TTC549 (cell line): ENCODE measurements at regions not wholly inside any gene's neighbourhood (a gene's known extent, or its start where the extent isn't known, plus 50 kb on each side); places are given as distances from the start of the nearest gene placed in this dataset.

ENCODE experiments used
- FAIRE-seq: peaks from 2 replicates; lab custom pipeline; 2012; peaks lifted over from hg19 to GRCh38; lab: Jason Lieb, UNC

GRCh38 chr12:97336900-97337751 lies 125.5 kb upstream of the RMST start:
- no peak for FAIRE-seq

- FAIRE-seq: no peak
These were observed 120.5 kb upstream of the RMST start for GRCh38 chr12:97342130-97342529.

GRCh38 chr12:97347956-97348355 lies 114.6 kb upstream of the RMST start:
- no peak for FAIRE-seq

GRCh38 chr12:97358361-97358760 lies 104.2 kb upstream of the RMST start:
- FAIRE-seq: no peak

- FAIRE-seq: no peak
These were observed 103.4 kb upstream of the RMST start for GRCh38 chr12:97359021-97359690.

GRCh38 chr12:97363693-97364092 lies 98.9 kb upstream of the RMST start:
- no peak for FAIRE-seq

GRCh38 chr12:97368462-97369163 lies 94.0 kb upstream of the RMST start:
- FAIRE-seq: no peak

- no peak for FAIRE-seq
These were observed 87.3 kb upstream of the RMST start for GRCh38 chr12:97375310-97375709.

- no peak for FAIRE-seq
These were observed 82.2 kb upstream of the RMST start for GRCh38 chr12:97380440-97380839.

GRCh38 chr12:97385121-97385520 lies 77.5 kb upstream of the RMST start:
- FAIRE-seq: no peak

- no peak for FAIRE-seq
These were observed 76.4 kb upstream of the RMST start for GRCh38 chr12:97386133-97386581.

- no peak for FAIRE-seq
These were observed 74.8 kb upstream of the RMST start for GRCh38 chr12:97387844-97388243.

- no peak for FAIRE-seq
These were observed 67.9 kb upstream of the RMST start for GRCh38 chr12:97394657-97395056.

GRCh38 chr12:97397008-97397407 lies 65.6 kb upstream of the RMST start:
- FAIRE-seq: no peak

- no peak for FAIRE-seq
These were observed 63.9 kb upstream of the RMST start for GRCh38 chr12:97398704-97399103.

- no peak for FAIRE-seq
These were observed 58.5 kb upstream of the RMST start for GRCh38 chr12:97404093-97404492.

- FAIRE-seq: no peak
These were observed 58.1 kb upstream of the RMST start for GRCh38 chr12:97404543-97404942.

- no peak for FAIRE-seq
These were observed 54.2 kb upstream of the RMST start for GRCh38 chr12:97408363-97408762.

GRCh38 chr12:97411341-97411740 lies 51.3 kb upstream of the RMST start:
- FAIRE-seq: no peak
